ENCODE measurements at regions not wholly inside any gene's neighbourhood (a gene's known extent, or its start where the extent isn't known, plus 50 kb on each side); places are given as distances from the start of the nearest gene placed in this dataset.

- no peak for DNase-seq (ENCODE audit: low read depth in 1 of 2, low spot score in 1 of 2)
- H3K27ac ChIP-seq (replicated peaks): no peak overlapping the region
- no peak for TF ChIP-seq CTCF (IDR thresholded peaks at IDR 0.05; ENCODE audit: insufficient read depth, low read length)
- TF ChIP-seq GABPA (IDR thresholded peaks at IDR 0.05; ENCODE audit: low read depth): no peak
- no peak for TF ChIP-seq SPI1 (IDR thresholded peaks at IDR 0.05; ENCODE audit: borderline replicate concordance, low read depth)
- no peak for TF ChIP-seq REST (IDR thresholded peaks at IDR 0.05; ENCODE audit: insufficient replicate concordance, low read depth)
- no peak for TF ChIP-seq POLR2AphosphoS5 (IDR thresholded peaks at IDR 0.05; ENCODE audit: low read depth)
- peaks cover 6% of the 10 kb centered on the region for H3K27me3 ChIP-seq (ENCODE audit: insufficient read depth, poor library complexity, severe bottlenecking)
- H3K4me3 ChIP-seq (replicated peaks; ENCODE audit: insufficient read depth, low read length): no peak overlapping the region
Observed at GRCh38 chr14:97456958-97457357, 659.8 kb downstream of the VRK1 start.

GRCh38 chr14:97457575-97458085, 660.4 kb downstream of the VRK1 start:
- DNase-seq (ENCODE audit: low read depth in 1 of 2, low spot score in 1 of 2): no peak
- H3K27ac ChIP-seq (replicated peaks): no peak overlapping the region
- H3K27me3 ChIP-seq (ENCODE audit: insufficient read depth, poor library complexity, severe bottlenecking): peaks cover 6% of the 10 kb centered on the region
- H3K4me3 ChIP-seq (replicated peaks; ENCODE audit: insufficient read depth, low read length): no peak overlapping the region
- TF ChIP-seq CTCF (IDR thresholded peaks at IDR 0.05; ENCODE audit: insufficient read depth, low read length) (no peak), GABPA (IDR thresholded peaks at IDR 0.05; ENCODE audit: low read depth) (no peak), REST (IDR thresholded peaks at IDR 0.05; ENCODE audit: insufficient replicate concordance, low read depth) (no peak), POLR2AphosphoS5 (IDR thresholded peaks at IDR 0.05; ENCODE audit: low read depth) (no peak), SPI1 (IDR thresholded peaks at IDR 0.05; ENCODE audit: borderline replicate concordance, low read depth) (no peak)

- peaks cover 6% of the 10 kb centered on the region for H3K27me3 ChIP-seq (ENCODE audit: insufficient read depth, poor library complexity, severe bottlenecking)
- H3K4me3 ChIP-seq (replicated peaks; ENCODE audit: insufficient read depth, low read length): no peak overlapping the region
- no peak for DNase-seq (ENCODE audit: low read depth in 1 of 2, low spot score in 1 of 2)
- H3K27ac ChIP-seq (replicated peaks): no peak overlapping the region
- TF ChIP-seq REST (IDR thresholded peaks at IDR 0.05; ENCODE audit: insufficient replicate concordance, low read depth): no peak
- TF ChIP-seq POLR2AphosphoS5 (IDR thresholded peaks at IDR 0.05; ENCODE audit: low read depth): no peak
- TF ChIP-seq GABPA (IDR thresholded peaks at IDR 0.05; ENCODE audit: low read depth): no peak
- TF ChIP-seq SPI1 (IDR thresholded peaks at IDR 0.05; ENCODE audit: borderline replicate concordance, low read depth): no peak
- no peak for TF ChIP-seq CTCF (IDR thresholded peaks at IDR 0.05; ENCODE audit: insufficient read depth, low read length)
Observed at GRCh38 chr14:97458255-97458654, 661.1 kb downstream of the VRK1 start.
